GM10248 (cell line): ENCODE measurements at regions not wholly inside any gene's neighbourhood (a gene's known extent, or its start where the extent isn't known, plus 50 kb on each side); places are given as distances from the start of the nearest gene placed in this dataset.

ENCODE experiments used
- CTCF ChIA-PET: fragments of 300-600 bp; sonication (Branson Sonifier 250); formaldehyde crosslinking; extraction: SDS; loops from one replicate; lab custom pipeline; 2021; ENCODE audit warnings: antibody characterized with exemption; lab: Yijun Ruan, JAX
- POLR2A ChIA-PET: fragments of 350-650 bp; sonication (Branson Sonifier 250); formaldehyde crosslinking; extraction: SDS; loops from one replicate; lab custom pipeline; 2020; ENCODE audit warnings: antibody characterized with exemption; lab: Yijun Ruan, JAX
- DNase-seq: peaks from one replicate; pipeline ENCODE4 v3.0.0; 2012; ENCODE audit errors: extremely low spot score
- TF ChIP-seq, protein P1 (sequence below): IDR thresholded peaks from 2 replicates; pipeline ENCODE4 v1.5.1; 2012; ENCODE audit warnings: mild to moderate bottlenecking, low read depth; ENCODE audit errors: extremely low read depth, missing control alignments, control extremely low read depth

DNA sequence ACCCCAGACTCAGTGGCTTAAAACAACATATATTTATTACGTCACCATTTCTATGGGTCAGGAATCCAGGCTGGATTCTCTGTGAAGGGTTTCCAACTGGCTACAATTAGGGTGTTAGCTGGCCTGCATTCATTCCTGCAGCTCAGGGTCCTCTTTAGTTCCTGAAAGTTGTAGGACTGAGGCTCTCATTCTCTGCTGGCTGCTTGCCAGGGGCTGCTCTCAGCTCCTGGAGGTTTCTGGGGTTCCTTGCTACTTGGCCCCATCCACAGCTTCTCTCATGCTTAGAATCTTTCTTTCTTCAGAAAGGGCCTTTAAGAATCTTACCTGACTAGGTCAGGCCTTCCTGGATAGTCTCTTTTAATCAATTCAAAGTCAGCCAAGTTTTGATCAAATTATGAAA is 424.6 kb downstream of the GADD45G start:
- POLR2A ChIA-PET = no interaction called here
- TF ChIP-seq, protein P1, sequence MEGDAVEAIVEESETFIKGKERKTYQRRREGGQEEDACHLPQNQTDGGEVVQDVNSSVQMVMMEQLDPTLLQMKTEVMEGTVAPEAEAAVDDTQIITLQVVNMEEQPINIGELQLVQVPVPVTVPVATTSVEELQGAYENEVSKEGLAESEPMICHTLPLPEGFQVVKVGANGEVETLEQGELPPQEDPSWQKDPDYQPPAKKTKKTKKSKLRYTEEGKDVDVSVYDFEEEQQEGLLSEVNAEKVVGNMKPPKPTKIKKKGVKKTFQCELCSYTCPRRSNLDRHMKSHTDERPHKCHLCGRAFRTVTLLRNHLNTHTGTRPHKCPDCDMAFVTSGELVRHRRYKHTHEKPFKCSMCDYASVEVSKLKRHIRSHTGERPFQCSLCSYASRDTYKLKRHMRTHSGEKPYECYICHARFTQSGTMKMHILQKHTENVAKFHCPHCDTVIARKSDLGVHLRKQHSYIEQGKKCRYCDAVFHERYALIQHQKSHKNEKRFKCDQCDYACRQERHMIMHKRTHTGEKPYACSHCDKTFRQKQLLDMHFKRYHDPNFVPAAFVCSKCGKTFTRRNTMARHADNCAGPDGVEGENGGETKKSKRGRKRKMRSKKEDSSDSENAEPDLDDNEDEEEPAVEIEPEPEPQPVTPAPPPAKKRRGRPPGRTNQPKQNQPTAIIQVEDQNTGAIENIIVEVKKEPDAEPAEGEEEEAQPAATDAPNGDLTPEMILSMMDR = no peak
- DNase-seq = no peak
- CTCF ChIA-PET = no interaction called here

DNA sequence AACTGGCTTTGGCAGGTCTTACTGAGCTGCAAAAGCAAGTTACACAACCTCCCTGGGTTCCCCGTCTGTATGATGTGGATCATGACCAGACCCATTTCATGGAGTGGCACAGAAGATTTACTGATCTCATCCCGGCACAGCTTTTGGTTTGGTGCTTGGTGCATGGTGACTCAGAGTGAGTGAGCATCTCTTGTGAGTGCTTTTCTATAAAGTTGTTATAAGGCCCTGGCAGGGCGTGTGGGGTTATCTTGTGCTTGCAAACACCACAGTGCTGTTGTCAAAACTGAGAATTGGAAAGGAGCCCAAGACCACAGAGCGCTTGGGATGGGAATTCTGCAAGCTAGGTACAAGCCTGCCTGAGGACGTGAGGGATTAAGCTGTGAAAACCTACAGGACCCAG is 425.2 kb downstream of the GADD45G start:
- CTCF ChIA-PET = interaction anchor here (1.6 kb wide), 1 partner anchor 16 kb away, joined by 5 read pairs; no protein-coding TSS in a partner anchor
- TF ChIP-seq, protein P1 = no peak
- POLR2A ChIA-PET = no interaction called here
- no peak for DNase-seq

DNA sequence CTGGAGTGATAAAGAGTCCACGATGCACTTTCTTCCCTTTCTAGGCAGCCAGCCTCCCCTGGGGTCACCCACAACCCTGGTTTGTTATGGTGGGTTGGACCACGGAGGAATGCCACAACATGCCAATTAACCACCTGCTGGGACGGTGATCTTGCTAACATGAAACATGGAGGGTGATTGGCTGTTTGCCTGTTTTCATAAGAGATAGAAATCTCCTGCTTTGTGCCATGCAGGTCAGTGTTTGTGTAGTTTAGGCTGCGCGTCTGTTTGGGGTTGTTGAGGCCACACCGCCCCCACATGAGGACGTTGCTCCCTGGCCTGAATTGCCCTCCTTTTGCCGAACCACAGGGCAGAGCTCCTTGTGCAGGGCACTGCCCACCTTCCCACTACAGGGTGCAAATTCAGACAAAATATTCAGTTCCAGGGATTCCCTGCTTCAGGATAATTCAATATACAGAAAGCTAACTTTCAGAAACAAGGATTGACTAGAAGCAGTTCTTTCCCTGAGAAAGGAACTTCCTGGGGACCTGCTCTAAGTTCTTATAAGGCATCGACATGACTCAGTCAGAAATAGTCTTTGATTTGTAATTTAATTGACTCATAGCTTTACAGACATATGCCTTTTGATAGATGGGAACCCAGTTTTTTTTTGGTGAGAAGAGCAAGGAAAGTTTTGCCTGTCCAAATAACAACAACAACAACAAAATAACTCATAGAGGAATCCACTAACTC is 427.6 kb downstream of the GADD45G start:
- CTCF ChIA-PET = interaction anchor here (1.0 kb wide), 1 partner anchor 37 kb away, joined by 3 read pairs; no protein-coding TSS in a partner anchor
- TF ChIP-seq, protein P1 = no peak
- POLR2A ChIA-PET = no interaction called here
- no peak for DNase-seq

DNA sequence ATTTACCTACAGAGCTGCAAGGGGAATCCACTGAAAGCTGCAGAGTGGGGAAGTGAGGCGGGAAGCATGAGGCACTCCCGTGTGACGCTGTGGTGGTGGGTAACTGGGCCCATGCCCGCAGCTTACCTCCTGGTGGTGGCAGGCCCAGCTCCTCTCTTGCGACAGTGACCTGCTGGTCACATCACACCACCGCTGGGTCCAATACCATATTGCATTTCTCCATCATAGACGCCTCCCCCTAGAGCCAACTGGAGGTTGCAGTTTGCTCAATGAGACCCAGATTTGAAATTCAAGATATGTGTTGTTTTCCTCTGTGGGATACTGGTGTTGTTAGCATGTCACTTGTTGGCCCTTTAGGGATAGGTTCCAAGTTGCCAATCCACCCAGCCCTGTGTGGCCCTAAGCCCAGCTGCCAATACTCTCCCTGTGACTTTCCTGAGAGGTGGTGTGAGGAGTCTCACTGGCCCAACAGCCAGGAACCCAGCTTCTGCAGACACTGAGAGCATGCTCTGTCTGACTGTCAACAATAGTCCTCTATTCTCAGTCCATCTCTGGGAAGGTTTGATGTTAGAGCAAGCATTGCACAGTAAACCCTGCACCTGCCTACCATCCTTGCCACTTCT is 428.3 kb downstream of the GADD45G start:
- no peak for DNase-seq
- ChIA-PET POLR2A (no interaction called here), CTCF (interaction anchor here (1.0 kb wide), 1 partner anchor 37 kb away, joined by 3 read pairs; no protein-coding TSS in a partner anchor)
- TF ChIP-seq, protein P1 = no peak

DNA sequence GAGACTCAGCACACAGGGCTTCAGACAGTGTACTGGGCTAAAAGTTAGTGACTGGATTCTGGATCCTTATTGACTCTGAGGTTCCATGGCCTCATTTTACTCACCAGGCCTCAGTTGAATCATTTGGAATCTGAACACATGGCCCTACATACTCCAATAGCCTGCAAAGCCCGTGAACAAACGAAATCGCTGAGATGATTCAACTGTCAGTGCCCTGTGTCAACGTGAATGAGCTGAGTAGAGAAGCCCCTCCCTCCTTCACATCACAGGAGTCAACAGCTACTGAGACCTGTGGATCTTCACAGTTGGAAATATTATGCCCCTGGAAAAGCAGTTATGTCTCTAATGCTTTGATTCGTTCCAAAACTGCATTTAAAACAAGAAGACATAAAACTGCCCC is 429.3 kb downstream of the GADD45G start:
- TF ChIP-seq, protein P1 = no peak
- CTCF ChIA-PET = no interaction called here
- DNase-seq = no peak
- POLR2A ChIA-PET = no interaction called here

DNA sequence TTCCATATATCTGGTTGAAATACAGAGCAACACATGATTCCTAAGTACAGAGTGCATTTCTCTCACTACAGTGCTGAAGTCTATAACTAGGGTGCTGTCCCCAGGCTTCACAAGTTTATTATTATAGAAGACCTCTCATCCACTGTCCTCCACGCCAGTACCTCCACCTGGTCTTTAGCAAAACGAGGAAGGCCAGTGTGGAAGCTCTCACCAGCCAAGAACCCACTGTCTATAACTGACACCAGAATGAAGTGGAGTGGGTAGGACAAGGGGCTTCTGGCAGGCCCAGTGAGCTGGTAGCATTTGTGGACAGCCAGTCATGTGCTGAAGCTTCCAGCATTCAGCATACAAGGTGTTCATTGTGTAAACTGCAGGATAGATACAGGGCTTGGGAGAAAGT is 430.7 kb downstream of the GADD45G start:
- CTCF ChIA-PET = interaction anchor here (2.1 kb wide), 1 partner anchor 34 kb away, joined by 6 read pairs; no protein-coding TSS in a partner anchor
- POLR2A ChIA-PET = no interaction called here
- TF ChIP-seq, protein P1 = no peak
- no peak for DNase-seq
